Fibroblast of skin of left quadriceps (primary cell): ENCODE measurements at regions not wholly inside any gene's neighbourhood (a gene's known extent, or its start where the extent isn't known, plus 50 kb on each side); places are given as distances from the start of the nearest gene placed in this dataset.

ENCODE experiments used
- DNase-seq, 2 experiments: peaks; one replicate each; pipeline ENCODE4 v3.0.0-alpha.2; 2013; ENCODE audit warnings: low read depth in 2 of 2

- no peak for DNase-seq
These were observed 153.8 kb downstream of the PHF2 start for GRCh38 chr9:93730217-93730616.
